Lower lobe of right lung (tissue), 2 donors: ENCODE measurements at regions not wholly inside any gene's neighbourhood (a gene's known extent, or its start where the extent isn't known, plus 50 kb on each side); places are given as distances from the start of the nearest gene placed in this dataset.

Source experiments
- ATAC-seq, 2 donors: fragments of 200-7000 bp; cut with Tn5 transposase; one replicate each; pipeline ENCODE4 v1.9.1; 2020 to 2022; ENCODE audit warnings: mild to moderate bottlenecking in 2 of 2, moderate library complexity in 2 of 2
- DNase-seq: peaks from one replicate; pipeline ENCODE4 v3.0.0-alpha.2; 2020
- H3K27ac ChIP-seq: fragments of 200-600 bp; one replicate; pipeline ENCODE4 v1.8.0; 2022
- H3K27me3 ChIP-seq: fragments of 200-600 bp; one replicate; pipeline ENCODE4 v1.8.0; 2022; ENCODE audit warnings: low read depth
- H3K36me3 ChIP-seq: fragments of 200-600 bp; one replicate; pipeline ENCODE4 v1.8.0; 2022; ENCODE audit warnings: mild to moderate bottlenecking
- H3K4me1 ChIP-seq: fragments of 200-600 bp; one replicate; pipeline ENCODE4 v1.8.0; 2022
- H3K4me3 ChIP-seq: fragments of 200-600 bp; one replicate; pipeline ENCODE4 v1.8.0; 2022; ENCODE audit warnings: mild to moderate bottlenecking
- H3K9me3 ChIP-seq: fragments of 200-600 bp; one replicate; pipeline ENCODE4 v1.8.0; 2022
- intact Hi-C: fragments of 100-400 bp; cut with DNase I; formaldehyde crosslinking; loops from one replicate; pipeline ENCODE4 v1.11.0; 2022
- TF ChIP-seq, protein P1 (sequence below): fragments of 200-600 bp; IDR thresholded peaks from one replicate; pipeline ENCODE4 v1.8.0; 2022; ENCODE audit warnings: antibody characterized with exemption, mild to moderate bottlenecking
- donor health status: DM: no; HTN: yes; CAD: no; lungs with severe emphysema.

DNA sequence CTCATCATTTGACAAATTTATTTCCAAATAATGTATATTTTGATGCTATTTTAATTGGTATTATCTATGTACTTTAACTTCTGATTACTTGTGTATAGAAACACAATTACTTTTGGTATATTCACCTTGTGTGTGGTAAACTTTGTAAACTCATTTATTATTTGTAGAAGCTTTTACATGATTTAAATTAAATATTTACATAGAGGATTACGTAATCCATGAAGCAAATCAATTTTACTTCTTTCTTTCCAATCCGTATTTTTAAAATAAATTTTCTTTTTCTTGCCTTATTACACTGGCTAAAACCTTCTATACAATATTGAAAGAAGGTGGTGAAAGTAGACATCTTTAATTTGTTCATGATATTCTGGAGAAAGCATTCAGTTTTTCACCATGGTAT, 540.2 kb downstream of the MMUT start:
- intact Hi-C loops = no loop called here
- Histone ChIP-seq H3K27me3 (no peaks in the 10 kb centered on the region), H3K27ac (no peak overlapping the region)

DNA sequence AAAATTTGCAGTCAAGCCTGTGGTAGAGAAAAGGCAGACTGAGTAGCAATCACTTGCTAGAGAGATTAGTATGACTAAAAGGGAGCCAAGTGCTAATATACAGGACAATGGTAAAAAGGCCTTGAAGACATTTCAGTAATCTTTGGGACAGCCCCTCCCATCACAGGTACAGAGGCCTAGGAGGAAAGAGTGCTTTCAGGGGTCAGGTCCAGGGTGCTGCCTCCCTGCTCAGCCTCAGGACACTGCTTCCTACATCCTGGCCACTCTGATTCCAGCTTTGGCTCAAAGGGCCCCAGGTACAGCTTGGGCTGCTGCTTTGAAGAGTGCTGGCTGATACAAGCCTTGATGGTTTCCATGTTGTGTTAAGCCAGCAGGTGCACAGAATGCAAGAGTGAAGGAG, 543.5 kb downstream of the MMUT start:
- H3K27me3 ChIP-seq = no peaks in the 10 kb centered on the region
- ATAC-seq (no peak), DNase-seq (no peak)
- no peak overlapping the region for H3K4me3 ChIP-seq
- peaks cover 3% of the 10 kb centered on the region for H3K9me3 ChIP-seq
- H3K4me1 ChIP-seq = no peaks in the 10 kb centered on the region
- TF ChIP-seq, protein P1, sequence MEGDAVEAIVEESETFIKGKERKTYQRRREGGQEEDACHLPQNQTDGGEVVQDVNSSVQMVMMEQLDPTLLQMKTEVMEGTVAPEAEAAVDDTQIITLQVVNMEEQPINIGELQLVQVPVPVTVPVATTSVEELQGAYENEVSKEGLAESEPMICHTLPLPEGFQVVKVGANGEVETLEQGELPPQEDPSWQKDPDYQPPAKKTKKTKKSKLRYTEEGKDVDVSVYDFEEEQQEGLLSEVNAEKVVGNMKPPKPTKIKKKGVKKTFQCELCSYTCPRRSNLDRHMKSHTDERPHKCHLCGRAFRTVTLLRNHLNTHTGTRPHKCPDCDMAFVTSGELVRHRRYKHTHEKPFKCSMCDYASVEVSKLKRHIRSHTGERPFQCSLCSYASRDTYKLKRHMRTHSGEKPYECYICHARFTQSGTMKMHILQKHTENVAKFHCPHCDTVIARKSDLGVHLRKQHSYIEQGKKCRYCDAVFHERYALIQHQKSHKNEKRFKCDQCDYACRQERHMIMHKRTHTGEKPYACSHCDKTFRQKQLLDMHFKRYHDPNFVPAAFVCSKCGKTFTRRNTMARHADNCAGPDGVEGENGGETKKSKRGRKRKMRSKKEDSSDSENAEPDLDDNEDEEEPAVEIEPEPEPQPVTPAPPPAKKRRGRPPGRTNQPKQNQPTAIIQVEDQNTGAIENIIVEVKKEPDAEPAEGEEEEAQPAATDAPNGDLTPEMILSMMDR = no peak
- intact Hi-C loops = no loop called here
- H3K36me3 ChIP-seq = no peaks in the 10 kb centered on the region
- no peak overlapping the region for H3K27ac ChIP-seq

More for the DNA sequence above, 540.2 kb downstream of the MMUT start:
- ATAC-seq (no peak), DNase-seq (no peak)
- Histone ChIP-seq H3K9me3 (peaks cover 3% of the 10 kb centered on the region), H3K36me3 (no peaks in the 10 kb centered on the region), H3K4me3 (no peak overlapping the region), H3K4me1 (no peaks in the 10 kb centered on the region)
- TF ChIP-seq, protein P1 = no peak

DNA sequence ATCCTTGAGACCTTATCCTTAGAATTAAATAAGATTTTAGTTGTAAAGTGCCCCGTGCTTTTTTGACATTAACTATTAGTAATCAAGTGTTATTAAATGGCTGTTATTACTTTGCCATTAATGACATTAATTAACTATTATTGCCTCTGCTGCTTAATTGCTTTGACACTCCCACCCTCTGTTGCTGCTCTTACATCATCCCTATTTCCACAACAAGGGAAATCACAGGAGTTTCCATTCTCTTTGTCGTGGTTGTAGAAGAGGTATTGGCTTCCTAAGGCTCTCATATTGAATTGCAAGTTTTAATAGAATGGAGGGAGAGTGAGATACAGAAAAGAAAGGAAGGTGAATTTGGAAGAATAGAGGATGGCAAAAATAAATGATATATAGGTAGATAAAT, 545.8 kb downstream of the MMUT start:
- ATAC-seq = no peak
- Histone ChIP-seq H3K9me3 (peaks cover 3% of the 10 kb centered on the region), H3K36me3 (no peaks in the 10 kb centered on the region), H3K4me3 (no peak overlapping the region), H3K27ac (no peak overlapping the region), H3K4me1 (no peaks in the 10 kb centered on the region), H3K27me3 (no peaks in the 10 kb centered on the region)
- intact Hi-C loops = no loop called here
- DNase-seq = no peak
- TF ChIP-seq, protein P1 = no peak

DNA sequence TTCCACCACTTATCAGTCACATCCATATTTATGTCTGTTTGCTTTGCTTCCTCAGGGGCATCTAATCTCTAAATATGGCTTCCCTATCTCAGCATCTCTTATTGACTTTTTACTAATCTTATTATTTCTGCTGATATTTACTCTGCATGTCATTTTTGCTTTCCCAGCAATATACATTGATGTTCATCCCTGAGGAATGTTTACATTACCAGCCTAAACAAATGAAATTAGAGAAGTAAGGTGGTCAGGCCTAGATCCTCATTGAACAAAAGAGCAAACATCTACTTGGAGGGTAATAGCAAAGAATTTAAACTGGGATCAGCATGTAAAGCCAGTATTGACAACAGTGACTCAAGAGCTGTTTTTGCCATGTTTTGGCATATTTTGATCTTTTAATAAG, 546.4 kb downstream of the MMUT start:
- no peak for DNase-seq
- peaks cover 3% of the 10 kb centered on the region for H3K9me3 ChIP-seq
- H3K4me1 ChIP-seq = no peaks in the 10 kb centered on the region
- H3K27ac ChIP-seq = no peak overlapping the region
- TF ChIP-seq, protein P1 = no peak
- no peak for ATAC-seq
- no peaks in the 10 kb centered on the region for H3K27me3 ChIP-seq
- no peak overlapping the region for H3K4me3 ChIP-seq
- intact Hi-C loops = no loop called here
- H3K36me3 ChIP-seq = no peaks in the 10 kb centered on the region

DNA sequence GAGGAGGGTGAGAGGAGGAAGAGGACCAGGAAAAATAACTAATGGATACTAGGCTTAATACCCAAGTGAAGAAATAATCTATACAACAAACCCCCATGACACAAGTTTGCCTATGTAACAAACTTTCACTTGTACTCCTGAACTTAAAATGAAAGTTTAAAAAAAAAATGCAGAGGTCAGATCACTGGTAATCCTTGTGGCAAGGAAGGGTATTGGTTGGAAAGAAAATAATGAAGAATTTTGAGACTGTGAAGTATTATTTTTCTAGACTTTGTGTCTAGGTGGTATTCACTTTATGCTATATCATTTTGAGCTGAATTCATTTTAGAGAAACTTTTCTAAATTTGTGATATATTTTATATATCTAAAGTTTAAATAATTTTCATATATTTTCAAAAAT, 547.5 kb downstream of the MMUT start:
- ATAC-seq (no peak), DNase-seq (no peak)
- TF ChIP-seq, protein P1 = no peak
- Histone ChIP-seq H3K27me3 (no peaks in the 10 kb centered on the region), H3K36me3 (no peaks in the 10 kb centered on the region), H3K9me3 (no peaks in the 10 kb centered on the region), H3K4me1 (no peaks in the 10 kb centered on the region), H3K4me3 (no peak overlapping the region), H3K27ac (no peak overlapping the region)
- intact Hi-C loops = no loop called here

DNA sequence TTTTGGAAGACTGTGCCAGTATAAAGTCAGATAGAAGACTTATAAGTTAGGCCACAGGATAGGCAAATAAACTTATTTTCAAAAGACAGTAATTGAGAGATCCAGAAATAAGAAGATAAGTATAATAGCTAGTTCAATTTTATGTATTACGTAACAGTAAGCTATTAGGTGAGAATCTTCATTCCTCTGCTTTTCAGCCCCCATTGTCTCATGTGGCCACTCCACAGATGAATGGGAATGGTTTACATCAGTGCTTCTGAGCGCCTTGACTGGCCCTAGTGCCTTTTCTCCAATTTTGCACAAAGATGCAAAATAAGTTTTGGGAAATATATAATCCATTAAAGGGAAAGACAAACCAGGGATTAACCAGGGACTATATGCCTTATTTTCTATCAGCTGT, 550.5 kb downstream of the MMUT start:
- DNase-seq = no peak
- Histone ChIP-seq H3K27me3 (no peaks in the 10 kb centered on the region), H3K27ac (no peak overlapping the region), H3K36me3 (no peaks in the 10 kb centered on the region), H3K9me3 (no peaks in the 10 kb centered on the region), H3K4me3 (no peak overlapping the region), H3K4me1 (no peaks in the 10 kb centered on the region)
- ATAC-seq = no peak
- intact Hi-C loops = no loop called here
- TF ChIP-seq, protein P1 = no peak
